Neutrophil (primary cell): ENCODE measurements at regions not wholly inside any gene's neighbourhood (a gene's known extent, or its start where the extent isn't known, plus 50 kb on each side); places are given as distances from the start of the nearest gene placed in this dataset.

Experiments
- H3K27ac ChIP-seq: fragments of 200-600 bp; sonication (generic); 2 replicates; pipeline ENCODE4 v1.5.1; 2016; ENCODE audit warnings: mild to moderate bottlenecking, moderate library complexity
- H3K27me3 ChIP-seq: fragments of 200-600 bp; sonication (generic); 2 replicates; pipeline ENCODE4 v1.6.0; 2016; ENCODE audit warnings: mild to moderate bottlenecking
- H3K36me3 ChIP-seq: fragments of 200-600 bp; sonication (generic); 2 replicates; pipeline ENCODE4 v1.5.1; 2017
- H3K4me1 ChIP-seq, 2 experiments: fragments of 200-600 bp in 1 of 2; sonication (generic) in 1 of 2; 1 replicate in 1 of 2; 2 replicates in 1 of 2; pipeline versions ENCODE4 v1.5.1 to v1.6.1; 2013 to 2016; ENCODE audit warnings: low read depth in 1 of 2, low read length in 1 of 2, mild to moderate bottlenecking in 1 of 2, moderate library complexity in 1 of 2; ENCODE audit not compliant: control insufficient read depth in 1 of 2, insufficient read depth in 1 of 2
- H3K4me3 ChIP-seq, 2 experiments: fragments of 200-600 bp in 1 of 2; sonication (generic) in 1 of 2; 1 replicate in 1 of 2; 2 replicates in 1 of 2; pipeline ENCODE4 v1.5.1; 2013 to 2016; ENCODE audit warnings: low read depth in 1 of 2, low read length in 1 of 2, mild to moderate bottlenecking in 1 of 2, moderate library complexity in 1 of 2
- H3K9me3 ChIP-seq: fragments of 200-600 bp; sonication (generic); 2 replicates; pipeline ENCODE4 v1.5.1; 2016
- CTCF ChIP-seq: fragments of 200-600 bp; sonication (generic); IDR thresholded peaks from 2 replicates; pipeline ENCODE4 v1.5.1; 2016; ENCODE audit warnings: antibody characterized with exemption

- TF ChIP-seq CTCF = no peak
- Histone ChIP-seq H3K9me3 (no peaks in the 10 kb centered on the region), H3K27me3 (no peaks in the 10 kb centered on the region), H3K36me3 (no peaks in the 10 kb centered on the region), H3K4me1 (no peaks in the 10 kb centered on the region), H3K27ac (no peak overlapping the region), H3K4me3 (no peak overlapping the region)
These were observed 767.8 kb upstream of the FANCL start for GRCh38 chr2:59008950-59009349.

- no peak overlapping the region for H3K4me3 ChIP-seq
- no peaks in the 10 kb centered on the region for H3K36me3 ChIP-seq
- H3K9me3 ChIP-seq = no peaks in the 10 kb centered on the region
- TF ChIP-seq CTCF = no peak
- no peaks in the 10 kb centered on the region for H3K27me3 ChIP-seq
- no peak overlapping the region for H3K27ac ChIP-seq
- H3K4me1 ChIP-seq = no peaks in the 10 kb centered on the region
These were observed 764.9 kb upstream of the FANCL start for GRCh38 chr2:59005836-59006615.

GRCh38 chr2:59004621-59005020, 763.5 kb upstream of the FANCL start:
- no peaks in the 10 kb centered on the region for H3K4me1 ChIP-seq
- no peak for TF ChIP-seq CTCF
- no peaks in the 10 kb centered on the region for H3K9me3 ChIP-seq
- H3K36me3 ChIP-seq = no peaks in the 10 kb centered on the region
- H3K27ac ChIP-seq = no peak overlapping the region
- no peaks in the 10 kb centered on the region for H3K27me3 ChIP-seq
- no peak overlapping the region for H3K4me3 ChIP-seq

- H3K27me3 ChIP-seq = no peaks in the 10 kb centered on the region
- H3K9me3 ChIP-seq = no peaks in the 10 kb centered on the region
- H3K36me3 ChIP-seq = no peaks in the 10 kb centered on the region
- H3K4me3 ChIP-seq = no peak overlapping the region
- no peak for TF ChIP-seq CTCF
- no peak overlapping the region for H3K27ac ChIP-seq
- no peaks in the 10 kb centered on the region for H3K4me1 ChIP-seq
These were observed 759.7 kb upstream of the FANCL start for GRCh38 chr2:59000796-59001195.

GRCh38 chr2:58992062-58992706, 751.1 kb upstream of the FANCL start:
- no peaks in the 10 kb centered on the region for H3K27me3 ChIP-seq
- H3K4me1 ChIP-seq = no peaks in the 10 kb centered on the region
- no peak overlapping the region for H3K4me3 ChIP-seq
- H3K36me3 ChIP-seq = no peaks in the 10 kb centered on the region
- H3K27ac ChIP-seq = no peak overlapping the region
- no peak for TF ChIP-seq CTCF
- H3K9me3 ChIP-seq = no peaks in the 10 kb centered on the region
